B cell (primary cell): ENCODE measurements at regions not wholly inside any gene's neighbourhood (a gene's known extent, or its start where the extent isn't known, plus 50 kb on each side); places are given as distances from the start of the nearest gene placed in this dataset.

Experiments
- ATAC-seq: fragments of 200-7000 bp; cut with Tn5 transposase; one replicate; pipeline ENCODE4 v1.10.0; 2021; ENCODE audit warnings: low read depth, mild to moderate bottlenecking, moderate number of reproducible peaks, moderate library complexity
- CTCF ChIA-PET: fragments of 350-600 bp; sonication (Branson Sonifier 250); formaldehyde crosslinking; loops from one replicate; lab custom pipeline; 2021; ENCODE audit warnings: antibody characterized with exemption, inconsistent platforms; lab: Charles Lee
- POLR2A ChIA-PET: fragments of 350-600 bp; sonication (Branson Sonifier 250); formaldehyde crosslinking; loops from one replicate; lab custom pipeline; 2021; ENCODE audit warnings: antibody characterized with exemption; lab: Charles Lee
- DNase-seq: peaks from one replicate; pipeline ENCODE4 v3.0.0; 2013
- H2AFZ ChIP-seq: 2 replicates; pipeline ENCODE4 v1.6.1; 2012; ENCODE audit warnings: mild to moderate bottlenecking, low read depth, low read length; ENCODE audit not compliant: insufficient read depth, poor library complexity, severe bottlenecking
- H3K27ac ChIP-seq, 2 donors: 1 replicate in 1 of 2; 2 replicates in 1 of 2; pipeline ENCODE4 v1.5.1; 2012 to 2013; ENCODE audit warnings: low read length in 2 of 2, mild to moderate bottlenecking in 2 of 2, moderate library complexity in 1 of 2
- H3K27me3 ChIP-seq, 4 experiments: fragments of 200-600 bp in 1 of 4; sonication (generic) in 1 of 4; replicated peaks in 1 of 4; 1 replicate in 2 of 4; 2 replicates in 2 of 4; pipeline versions ENCODE4 v1.6.1 to v1.7.0; 2013 to 2016; ENCODE audit warnings: low read length in 3 of 4, mild to moderate bottlenecking in 2 of 4, mixed read lengths in 1 of 4, moderate library complexity in 1 of 4; ENCODE audit not compliant: insufficient read depth in 4 of 4, control insufficient read depth in 3 of 4; ENCODE audit errors: control extremely low read depth in 1 of 4
- H3K36me3 ChIP-seq, 2 experiments: replicated peaks in 1 of 2; 1 replicate in 1 of 2; 2 replicates in 1 of 2; pipeline versions ENCODE4 v1.6.1 to v1.7.1; 2013; ENCODE audit warnings: low read length in 1 of 2; ENCODE audit not compliant: insufficient read depth in 2 of 2, control insufficient read depth in 1 of 2; ENCODE audit errors: control extremely low read depth in 1 of 2, extremely low read depth in 1 of 2
- H3K4me1 ChIP-seq, 2 donors: fragments of 200-600 bp in 1 of 2; sonication (generic) in 1 of 2; 1 replicate in 1 of 2; 2 replicates in 1 of 2; pipeline versions ENCODE4 v1.5.1 to v1.6.1; 2013 to 2017; ENCODE audit warnings: low read length in 2 of 2; ENCODE audit not compliant: control insufficient read depth in 2 of 2, insufficient read depth in 2 of 2
- H3K4me2 ChIP-seq: replicated peaks from 2 replicates; pipeline ENCODE3; 2012; ENCODE audit warnings: mild to moderate bottlenecking, low read depth, low read length; ENCODE audit not compliant: poor library complexity, severe bottlenecking
- H3K4me3 ChIP-seq, 5 experiments: fragments of 200-600 bp in 1 of 5; sonication (generic) in 1 of 5; 1 replicate in 3 of 5; 2 replicates in 2 of 5; pipeline versions ENCODE4 v1.5.1 to v1.7.0; 2011 to 2016; ENCODE audit warnings: low read length in 4 of 5, mild to moderate bottlenecking in 4 of 5, low read depth in 2 of 5, control low read depth in 1 of 5, moderate library complexity in 1 of 5; ENCODE audit not compliant: insufficient read depth in 1 of 5; ENCODE audit errors: control extremely low read depth in 1 of 5, extremely low read depth in 1 of 5
- H3K79me2 ChIP-seq: fragments of 200-600 bp; sonication (generic); one replicate; pipeline ENCODE4 v1.6.0; 2016; ENCODE audit warnings: low read length; ENCODE audit not compliant: control insufficient read depth, insufficient read depth
- H3K9ac ChIP-seq: fragments of 200-600 bp; sonication (generic); 2 replicates; pipeline ENCODE4 v1.6.1; 2017; ENCODE audit warnings: mild to moderate bottlenecking, low read length, moderate library complexity
- H3K9me3 ChIP-seq, 3 donors: one replicate each; pipeline versions ENCODE4 v1.6.1 to v1.7.1; 2013; ENCODE audit warnings: low read length in 2 of 3; ENCODE audit not compliant: control insufficient read depth in 2 of 3, insufficient read depth in 1 of 3; ENCODE audit errors: control extremely low read depth in 1 of 3
- H4K20me1 ChIP-seq: 2 replicates; pipeline ENCODE4 v1.6.0; 2012; ENCODE audit warnings: mild to moderate bottlenecking, low read length; ENCODE audit not compliant: insufficient read depth, control insufficient read depth, poor library complexity, severe bottlenecking
- H3K27ac Mint-ChIP-seq: one replicate; pipeline ENCODE4 v1.8.0; 2021; ENCODE audit warnings: mixed read lengths
- H3K27me3 Mint-ChIP-seq: one replicate; pipeline ENCODE4 v1.8.0; 2021; ENCODE audit warnings: mixed read lengths
- H3K4me1 Mint-ChIP-seq: one replicate; pipeline ENCODE4 v1.8.0; 2021; ENCODE audit warnings: mixed read lengths
- H3K4me3 Mint-ChIP-seq: one replicate; pipeline ENCODE4 v1.8.0; 2021; ENCODE audit warnings: mixed read lengths
- H3K9me3 Mint-ChIP-seq: one replicate; pipeline ENCODE4 v1.8.0; 2022; ENCODE audit warnings: mixed read lengths; ENCODE audit not compliant: insufficient read depth
- EZH2 ChIP-seq: IDR thresholded peaks from 2 replicates; pipeline ENCODE4 v1.6.1; 2012; ENCODE audit warnings: borderline replicate concordance, low read depth, mild to moderate bottlenecking, moderate library complexity, low read length; ENCODE audit not compliant: insufficient read depth, poor library complexity, severe bottlenecking
- WGBS: methylation state at CpG from one replicate; pipeline ENCODE4 v1.1.5; 2013; ENCODE audit warnings: missing lambda C conversion rate; ENCODE audit not compliant: insufficient coverage; 5-methylcytosine and 5-hydroxymethylcytosine counted together
- intact Hi-C: fragments of 100-400 bp; cut with micrococcal nuclease; formaldehyde crosslinking; loops from one replicate; pipeline ENCODE4 v1.10.0; 2022
- TF ChIP-seq, protein P1 (sequence below): fragments of 200-600 bp; IDR thresholded peaks from one replicate; pipeline ENCODE4 v1.8.0; 2022; ENCODE audit warnings: antibody characterized with exemption, mild to moderate bottlenecking

DNA sequence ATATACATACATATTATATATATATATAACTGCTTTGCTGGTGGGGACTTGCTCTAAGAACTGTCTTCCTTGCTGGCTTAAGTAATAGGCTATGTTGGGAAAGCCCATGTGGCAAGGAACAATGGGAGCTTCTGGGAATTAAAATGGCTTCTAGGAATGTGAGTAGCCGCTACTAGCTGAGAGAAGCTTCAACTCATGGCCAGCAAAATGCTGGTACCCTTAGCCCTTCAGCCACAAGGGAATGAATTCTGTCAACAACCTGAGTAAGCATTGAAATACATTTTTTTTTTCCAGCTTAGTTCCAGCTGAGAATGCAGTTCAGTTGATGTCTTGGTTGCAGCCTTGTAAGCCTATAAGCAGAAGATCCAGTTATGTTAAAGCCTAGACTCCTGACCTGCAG is 911.7 kb upstream of the MAP3K7 start:
- no peak for TF ChIP-seq EZH2
- TF ChIP-seq, protein P1, sequence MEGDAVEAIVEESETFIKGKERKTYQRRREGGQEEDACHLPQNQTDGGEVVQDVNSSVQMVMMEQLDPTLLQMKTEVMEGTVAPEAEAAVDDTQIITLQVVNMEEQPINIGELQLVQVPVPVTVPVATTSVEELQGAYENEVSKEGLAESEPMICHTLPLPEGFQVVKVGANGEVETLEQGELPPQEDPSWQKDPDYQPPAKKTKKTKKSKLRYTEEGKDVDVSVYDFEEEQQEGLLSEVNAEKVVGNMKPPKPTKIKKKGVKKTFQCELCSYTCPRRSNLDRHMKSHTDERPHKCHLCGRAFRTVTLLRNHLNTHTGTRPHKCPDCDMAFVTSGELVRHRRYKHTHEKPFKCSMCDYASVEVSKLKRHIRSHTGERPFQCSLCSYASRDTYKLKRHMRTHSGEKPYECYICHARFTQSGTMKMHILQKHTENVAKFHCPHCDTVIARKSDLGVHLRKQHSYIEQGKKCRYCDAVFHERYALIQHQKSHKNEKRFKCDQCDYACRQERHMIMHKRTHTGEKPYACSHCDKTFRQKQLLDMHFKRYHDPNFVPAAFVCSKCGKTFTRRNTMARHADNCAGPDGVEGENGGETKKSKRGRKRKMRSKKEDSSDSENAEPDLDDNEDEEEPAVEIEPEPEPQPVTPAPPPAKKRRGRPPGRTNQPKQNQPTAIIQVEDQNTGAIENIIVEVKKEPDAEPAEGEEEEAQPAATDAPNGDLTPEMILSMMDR: no peak
- Mint-ChIP-seq H3K4me1 (no peaks in the 10 kb centered on the region), H3K27me3 (no peaks in the 10 kb centered on the region), H3K27ac (no peak overlapping the region), H3K9me3 (no peaks in the 10 kb centered on the region), H3K4me3 (no peak overlapping the region)
- intact Hi-C loops: no loop called here
- Histone ChIP-seq H3K4me1 (no peaks in the 10 kb centered on the region), H3K9me3 (no peaks in the 10 kb centered on the region), H3K4me3 (no peak overlapping the region), H3K27ac (no peak overlapping the region), H3K36me3 (no peaks in the 10 kb centered on the region), H2AFZ (no peak overlapping the region), H3K4me2 (no peak overlapping the region), H3K9ac (no peak overlapping the region), H3K27me3 (no peaks in the 10 kb centered on the region), H3K79me2 (no peaks in the 10 kb centered on the region), H4K20me1 (no peaks in the 10 kb centered on the region)
- ATAC-seq: no peak
- ChIA-PET POLR2A (no interaction called here), CTCF (no interaction called here)
- DNase-seq: no peak
- 71% methylated on average over 1 of the region's 1 CpG for WGBS

- intact Hi-C loops: no loop called here
- H3K36me3 ChIP-seq: no peaks in the 10 kb centered on the region
- ATAC-seq: no peak
- CTCF ChIA-PET: interaction anchor here (0.8 kb wide), 1 partner anchor 52 kb away, joined by 3 read pairs; no protein-coding TSS in a partner anchor
- H3K27ac ChIP-seq: no peak overlapping the region
- H3K4me3 ChIP-seq: no peak overlapping the region
- no peaks in the 10 kb centered on the region for H3K27me3 Mint-ChIP-seq
- H2AFZ ChIP-seq: no peak overlapping the region
- TF ChIP-seq EZH2: no peak
- TF ChIP-seq, protein P1: no peak
- no peaks in the 10 kb centered on the region for H4K20me1 ChIP-seq
- H3K4me1 ChIP-seq: no peaks in the 10 kb centered on the region
- no peak overlapping the region for H3K27ac Mint-ChIP-seq
- no peaks in the 10 kb centered on the region for H3K9me3 Mint-ChIP-seq
- no CpG with 5 or more reads among the region's 1 CpG for WGBS
- H3K27me3 ChIP-seq: no peaks in the 10 kb centered on the region
- H3K9me3 ChIP-seq: no peaks in the 10 kb centered on the region
- no peak overlapping the region for H3K4me2 ChIP-seq
- H3K4me3 Mint-ChIP-seq: no peak overlapping the region
- POLR2A ChIA-PET: no interaction called here
- H3K9ac ChIP-seq: no peak overlapping the region
- no peak for DNase-seq
- no peaks in the 10 kb centered on the region for H3K4me1 Mint-ChIP-seq
- no peaks in the 10 kb centered on the region for H3K79me2 ChIP-seq
Observed at GRCh38 chr6:91497770-91498169, 910.9 kb upstream of the MAP3K7 start.
